K562 (cell line): ENCODE measurements at regions not wholly inside any gene's neighbourhood (a gene's known extent, or its start where the extent isn't known, plus 50 kb on each side); places are given as distances from the start of the nearest gene placed in this dataset.

Experiments used
- ATAC-seq: fragments of 200-7000 bp; cut with Tn5 transposase; 3 replicates; pipeline ENCODE4 v1.9.1; 2020; ENCODE audit warnings: moderate library complexity
- BruUV-seq: library from RNA; stranded (reverse); fragments of 400-500 nt; replicated peaks from 2 replicates; lab custom pipeline; 2021; lab: Mats Ljungman, UMichigan
- CTCF ChIA-PET: fragments of 300-600 bp; formaldehyde crosslinking; extraction: SDS; loops from one replicate; lab custom pipeline; 2021; ENCODE audit warnings: low intra/inter-chr PET ratio; lab: Yijun Ruan, JAX
- POLR2A ChIA-PET: fragments of 300-600, 350-650 bp; sonication (Branson Sonifier 250); formaldehyde crosslinking; extraction: SDS; loops from one replicate; lab custom pipeline; 2021; ENCODE audit warnings: antibody characterized with exemption, inconsistent platforms; lab: Yijun Ruan, JAX
- DNase-seq, 4 experiments: peaks; one replicate each; pipeline versions ENCODE4 v3.0.0 to v3.0.0-alpha.2; 2011 to 2018; ENCODE audit warnings: low spot score in 3 of 4, mixed read lengths in 3 of 4; ENCODE audit errors: extremely low read depth in 1 of 4
- FAIRE-seq: peaks from 2 replicates; lab custom pipeline; 2011; peaks lifted over from hg19 to GRCh38; lab: Jason Lieb, UNC
- H2AFZ ChIP-seq: 2 replicates; pipeline ENCODE4 v1.6.0; 2011; ENCODE audit warnings: low read depth, low read length, control low read depth, inconsistent platforms
- H3K27ac ChIP-seq: fragments of 200-600 bp; 3 replicates; pipeline ENCODE4 v1.8.0; 2011; ENCODE audit warnings: low read depth, mild to moderate bottlenecking, control low read depth, inconsistent platforms, low read length, moderate library complexity, mixed read lengths; ENCODE audit errors: extremely low read depth
- H3K27me3 ChIP-seq, 2 experiments: fragments of 300-600 bp in 1 of 2; 2 replicates in 1 of 2; 3 replicates in 1 of 2; pipeline versions ENCODE4 v1.6.0 to v1.8.0; 2011; ENCODE audit warnings: inconsistent platforms in 2 of 2, low read length in 2 of 2, mild to moderate bottlenecking in 1 of 2, mixed read lengths in 1 of 2, moderate library complexity in 1 of 2; ENCODE audit not compliant: control insufficient read depth in 2 of 2, insufficient read depth in 2 of 2
- H3K36me3 ChIP-seq: fragments of 300-600 bp; 3 replicates; pipeline ENCODE4 v1.8.0; 2011; ENCODE audit warnings: mild to moderate bottlenecking, low read length, inconsistent platforms; ENCODE audit not compliant: control insufficient read depth, insufficient read depth
- H3K4me1 ChIP-seq, 2 experiments: fragments of 200-600 bp in 1 of 2; replicated peaks in 1 of 2; 2 replicates in 1 of 2; 3 replicates in 1 of 2; pipeline versions ENCODE4 v1.5.1 to v1.8.0; 2011; ENCODE audit warnings: inconsistent platforms in 2 of 2, low read length in 2 of 2, mild to moderate bottlenecking in 1 of 2, mixed read lengths in 1 of 2, moderate library complexity in 1 of 2; ENCODE audit not compliant: control insufficient read depth in 2 of 2, insufficient read depth in 2 of 2
- H3K4me2 ChIP-seq: 2 replicates; pipeline ENCODE4 v1.6.1; 2011; ENCODE audit warnings: low read length, control low read depth, inconsistent platforms, mixed read lengths; ENCODE audit not compliant: insufficient read depth
- H3K4me3 ChIP-seq: fragments of 200-600 bp; sonication (generic), shearing (Covaris generic); 2 replicates; pipeline ENCODE4 v1.5.1; 2016; ENCODE audit warnings: control low read depth, inconsistent platforms
- H3K79me2 ChIP-seq: fragments of 200-600 bp; 3 replicates; pipeline ENCODE4 v1.8.0; 2011; ENCODE audit warnings: low read length, inconsistent platforms; ENCODE audit not compliant: control insufficient read depth, insufficient read depth
- H3K9ac ChIP-seq, 2 experiments: 2 replicates each; pipeline versions ENCODE4 v1.6.0 to v1.6.1; 2011; ENCODE audit warnings: low read depth in 2 of 2, low read length in 2 of 2, control low read depth in 1 of 2, inconsistent platforms in 1 of 2, mild to moderate bottlenecking in 1 of 2, mixed read lengths in 1 of 2; ENCODE audit not compliant: insufficient read depth in 1 of 2
- H3K9me1 ChIP-seq: one replicate; pipeline ENCODE4 v1.6.0; 2011; ENCODE audit warnings: inconsistent platforms, mild to moderate bottlenecking, low read length, moderate library complexity; ENCODE audit not compliant: control insufficient read depth, insufficient read depth
- H3K9me3 ChIP-seq: replicated peaks from 2 replicates; pipeline ENCODE4 v1.5.1; 2011; ENCODE audit warnings: low read depth, low read length, inconsistent platforms; ENCODE audit not compliant: control insufficient read depth, insufficient read depth
- H4K20me1 ChIP-seq: replicated peaks from 2 replicates; pipeline ENCODE4 v1.6.1; 2011; ENCODE audit warnings: low read length, inconsistent platforms, mixed read lengths; ENCODE audit not compliant: control insufficient read depth, insufficient read depth
- FOXP1 ChIP-seq: sonication (generic); formaldehyde crosslinking; IDR thresholded peaks from 2 replicates; pipeline ENCODE4 v1.8.0; 2022; ENCODE audit warnings: mild to moderate bottlenecking, missing genetic modification reagents
- FUS ChIP-seq: fragments of 200-400 bp; formaldehyde crosslinking; optimal IDR thresholded peaks from 2 replicates; pipeline ENCODE3; 2017; ENCODE audit warnings: low read depth, low read length
- MXI1 ChIP-seq: IDR thresholded peaks from 2 replicates; pipeline ENCODE4 v1.6.1; 2011; ENCODE audit warnings: low read depth, mild to moderate bottlenecking, improper control_type of control experiment, low read length
- NR2C1 ChIP-seq, 2 experiments: fragments of 450-650 bp; IDR thresholded peaks; 2 replicates each; pipeline ENCODE4 v1.6.1; 2017; ENCODE audit warnings: mild to moderate bottlenecking in 2 of 2, antibody characterized with exemption in 1 of 2, inconsistent platforms in 1 of 2, missing compliant biosample characterization in 1 of 2, missing genetic modification characterization in 1 of 2
- PRPF4 ChIP-seq: fragments of 200-400 bp; formaldehyde crosslinking; IDR thresholded peaks from one replicate; pipeline ENCODE4 v1.6.1; 2017; ENCODE audit warnings: low read length, low read depth, mild to moderate bottlenecking; ENCODE audit not compliant: insufficient read depth, poor library complexity, severe bottlenecking
- SPI1 ChIP-seq: IDR thresholded peaks from 2 replicates; pipeline ENCODE4 v1.6.1; 2011; ENCODE audit warnings: low read depth, low read length, control low read depth, borderline replicate concordance
- ZC3H4 ChIP-seq: sonication (generic); formaldehyde crosslinking; IDR thresholded peaks from 2 replicates; pipeline ENCODE4 v1.9.0; 2021; ENCODE audit warnings: missing genetic modification reagents, borderline replicate concordance
- ZMIZ1 ChIP-seq, 2 experiments: fragments of 150-350 bp in 1 of 2; IDR thresholded peaks; 2 replicates each; pipeline ENCODE4 v1.6.1; 2012 to 2016; ENCODE audit warnings: low read depth in 2 of 2, low read length in 2 of 2, mild to moderate bottlenecking in 1 of 2, moderate library complexity in 1 of 2
- ZNF639 ChIP-seq, 2 experiments: fragments of 200-800 bp in 1 of 2; sonication (Bioruptor generic) in 1 of 2; sonication (generic) in 1 of 2; formaldehyde crosslinking in 1 of 2; IDR thresholded peaks in 1 of 2; conservative IDR thresholded peaks in 1 of 2; 2 replicates each; pipeline versions ENCODE4 v1.5.0 to v1.6.1; 2016 to 2020; ENCODE audit warnings: missing compliant biosample characterization in 1 of 2, missing genetic modification characterization in 1 of 2, missing genetic modification reagents in 1 of 2
- WGBS: fragments of 100-300 bp; shearing (Covaris generic); methylation state at CpG from one replicate; pipeline ENCODE4 v1.1.6; 2016; ENCODE audit warnings: low coverage, mixed read lengths; ENCODE audit not compliant: insufficient coverage; ENCODE audit errors: missing lambda C conversion rate; 5-methylcytosine and 5-hydroxymethylcytosine counted together
- in situ Hi-C: fragments of 300-500 bp; cut with MboI; formaldehyde crosslinking; loops from 4 replicates; pipeline ENCODE4 v1.15.0; 2018; ENCODE audit warnings: inconsistent platforms, mixed read lengths
- intact Hi-C: fragments of 100-400 bp; cut with micrococcal nuclease; formaldehyde crosslinking; loops from 2 replicates; pipeline ENCODE4 v1.14.2; 2022

- 1% methylated on average over 6 of the region's 6 CpGs for WGBS
- FAIRE-seq (no peak), ATAC-seq (no peak), DNase-seq (no peak)
- intact Hi-C loops, result no loop called here
- peaks cover 0 to 38% of the 10 kb centered on the region in 2 experiments; a peak in 3 of 5 replicates for H3K27me3 ChIP-seq
- no peak overlapping the region for H2AFZ ChIP-seq
- H3K9ac ChIP-seq, result no peak overlapping the region
- H3K4me3 ChIP-seq, result no peak overlapping the region
- ChIA-PET CTCF (no interaction called here), POLR2A (interaction anchor here (1.2 kb wide), 1 partner anchor 11 kb away, joined by 6 read pairs; no protein-coding TSS in a partner anchor)
- no peaks in the 10 kb centered on the region for H3K9me3 ChIP-seq
- in situ Hi-C loops, result no loop called here
- H3K4me2 ChIP-seq, result no peak overlapping the region
- H4K20me1 ChIP-seq, result no peaks in the 10 kb centered on the region
- no peaks in the 10 kb centered on the region for H3K79me2 ChIP-seq
- BruUV-seq, result no TSS peak
- no peak overlapping the region for H3K27ac ChIP-seq
- H3K36me3 ChIP-seq, result no peaks in the 10 kb centered on the region
- no peaks in the 10 kb centered on the region for H3K9me1 ChIP-seq
- H3K4me1 ChIP-seq, result no peaks in the 10 kb centered on the region
- TF ChIP-seq PRPF4 (no peak), SPI1 (no peak), MXI1 (no peak), FUS (no peak), ZNF639 (CRISPR knock-in tag; conservative IDR thresholded peaks at IDR 0.05 in 1 of 2, IDR thresholded peaks at IDR 0.05 in 1 of 2) (no peak), ZC3H4 (CRISPR knock-in tag) (no peak), FOXP1 (CRISPR knock-in tag) (no peak), ZMIZ1 (IDR thresholded peaks at IDR 0.05; ENCODE audit: low read depth in 2 of 2, low read length in 2 of 2) (no peak), NR2C1 (IDR thresholded peaks at IDR 0.05) (no peak), NR2C1 (tag; IDR thresholded peaks at IDR 0.05) (no peak)
These were observed 138.2 kb upstream of the CACNA1E start for GRCh38 chr1:181345146-181345545.
